Omental fat pad (tissue), 3 donors: ENCODE measurements at regions not wholly inside any gene's neighbourhood (a gene's known extent, or its start where the extent isn't known, plus 50 kb on each side); places are given as distances from the start of the nearest gene placed in this dataset.

Experiments
- ATAC-seq: fragments of 150-250 bp; one replicate; pipeline ENCODE4 v1.9.1; 2016; ENCODE audit warnings: mild to moderate bottlenecking, moderate library complexity; ENCODE audit not compliant: low FRiP score
- DNase-seq: peaks from one replicate; pipeline ENCODE4 v3.0.0-alpha.2; 2019; ENCODE audit warnings: low spot score
- CTCF ChIP-seq, 3 donors: fragments of 450-650 bp; IDR thresholded peaks; one replicate each; pipeline ENCODE4 v1.5.1; 2016 to 2017; ENCODE audit warnings: antibody characterized with exemption in 3 of 3, mild to moderate bottlenecking in 3 of 3, moderate library complexity in 2 of 3

- DNase-seq, result no peak
- TF ChIP-seq CTCF (IDR thresholded peaks at IDR 0.05), result no peak
- ATAC-seq, result no peak
These were observed 123.5 kb upstream of the BMPER start for GRCh38 chr7:33781796-33782195.

GRCh38 chr7:33784000-33784399, 121.3 kb upstream of the BMPER start:
- DNase-seq, result no peak
- no peak for TF ChIP-seq CTCF (IDR thresholded peaks at IDR 0.05)
- ATAC-seq, result no peak

GRCh38 chr7:33788531-33788930, 116.8 kb upstream of the BMPER start:
- no peak for TF ChIP-seq CTCF (IDR thresholded peaks at IDR 0.05)
- DNase-seq (no peak), ATAC-seq (no peak)

GRCh38 chr7:33789871-33790630, 115.3 kb upstream of the BMPER start:
- no peak for DNase-seq

GRCh38 chr7:33790746-33791145, 114.6 kb upstream of the BMPER start:
- ATAC-seq (no peak), DNase-seq (no peak)
- no peak for TF ChIP-seq CTCF (IDR thresholded peaks at IDR 0.05)

More at GRCh38 chr7:33789871-33790630, 115.3 kb upstream of the BMPER start:
- no peak for ATAC-seq
- TF ChIP-seq CTCF (IDR thresholded peaks at IDR 0.05), result no peak

- DNase-seq, result no peak
- no peak for TF ChIP-seq CTCF (IDR thresholded peaks at IDR 0.05)
- ATAC-seq, result no peak
These were observed 113.3 kb upstream of the BMPER start for GRCh38 chr7:33792041-33792440.

GRCh38 chr7:33792547-33793105, 112.7 kb upstream of the BMPER start:
- no peak for TF ChIP-seq CTCF (IDR thresholded peaks at IDR 0.05)
- ATAC-seq (no peak), DNase-seq (no peak)
